ENCODE measurements at regions not wholly inside any gene's neighbourhood (a gene's known extent, or its start where the extent isn't known, plus 50 kb on each side); places are given as distances from the start of the nearest gene placed in this dataset.

GRCh38 chr13:62920159-62920558 lies 1504.5 kb upstream of the PCDH20 start:
- no peak for DNase-seq
- intact Hi-C loops (cut with DNase I) = no loop called here
- no peak overlapping the region for H3K4me3 ChIP-seq
- H3K9me3 ChIP-seq (replicated peaks in 1 of 3) = peaks cover 0 to 7% (median 0%) of the 10 kb centered on the region in 3 donors
- H3K27ac ChIP-seq = no peak overlapping the region
- WGBS, 4 donors = 58 to 77% (median 70%) methylated on average over 2 of the region's 2 CpGs
- TF ChIP-seq POLR2A (IDR thresholded peaks at IDR 0.05) = no peak
- TF ChIP-seq CTCF (IDR thresholded peaks at IDR 0.05) = no peak
- H3K4me1 ChIP-seq (replicated peaks in 1 of 2) = no peaks in the 10 kb centered on the region
- no peaks in the 10 kb centered on the region for H3K36me3 ChIP-seq (replicated peaks in 1 of 2)
- H3K27me3 ChIP-seq = no peaks in the 10 kb centered on the region

GRCh38 chr13:62919491-62919890 lies 1503.8 kb upstream of the PCDH20 start:
- intact Hi-C loops (cut with DNase I) = no loop called here
- 87 to 94% (median 90%) methylated on average over 6 to 12 of the region's 12 CpGs for WGBS, 4 donors
- H3K27me3 ChIP-seq = no peaks in the 10 kb centered on the region
- H3K4me1 ChIP-seq (replicated peaks in 1 of 2) = no peaks in the 10 kb centered on the region
- no peak overlapping the region for H3K27ac ChIP-seq
- no peaks in the 10 kb centered on the region for H3K36me3 ChIP-seq (replicated peaks in 1 of 2)
- no peak overlapping the region for H3K4me3 ChIP-seq
- TF ChIP-seq POLR2A (IDR thresholded peaks at IDR 0.05) = no peak
- no peak for TF ChIP-seq CTCF (IDR thresholded peaks at IDR 0.05)
- no peak for DNase-seq
- H3K9me3 ChIP-seq (replicated peaks in 1 of 3) = peaks cover 0 to 7% (median 0%) of the 10 kb centered on the region in 3 donors

- Histone ChIP-seq H3K4me3 (no peak overlapping the region), H3K9me3 (replicated peaks in 1 of 3) (no peaks in the 10 kb centered on the region), H3K27ac (no peak overlapping the region), H3K27me3 (no peaks in the 10 kb centered on the region), H3K36me3 (replicated peaks in 1 of 2) (no peaks in the 10 kb centered on the region), H3K4me1 (replicated peaks in 1 of 2) (no peaks in the 10 kb centered on the region)
- WGBS, 4 donors = 73 to 79% (median 74%) methylated on average over 4 of the region's 4 CpGs
- intact Hi-C loops (cut with DNase I) = no loop called here
- TF ChIP-seq POLR2A (IDR thresholded peaks at IDR 0.05) = no peak
- TF ChIP-seq CTCF (IDR thresholded peaks at IDR 0.05) = no peak
- no peak for DNase-seq
These were observed 1495.0 kb upstream of the PCDH20 start for GRCh38 chr13:62910541-62911060.

GRCh38 chr13:62908321-62908720 lies 1492.7 kb upstream of the PCDH20 start:
- 40 to 47% (median 44%) methylated on average over 3 of the region's 3 CpGs for WGBS, 4 donors
- TF ChIP-seq CTCF (IDR thresholded peaks at IDR 0.05) (no peak), POLR2A (IDR thresholded peaks at IDR 0.05) (no peak)
- Histone ChIP-seq H3K4me3 (no peak overlapping the region), H3K27ac (no peak overlapping the region), H3K9me3 (replicated peaks in 1 of 3) (no peaks in the 10 kb centered on the region), H3K36me3 (replicated peaks in 1 of 2) (no peaks in the 10 kb centered on the region), H3K4me1 (replicated peaks in 1 of 2) (no peaks in the 10 kb centered on the region), H3K27me3 (no peaks in the 10 kb centered on the region)
- DNase-seq = no peak
- intact Hi-C loops (cut with DNase I) = no loop called here
